GM20000 (cell line): ENCODE measurements at regions not wholly inside any gene's neighbourhood (a gene's known extent, or its start where the extent isn't known, plus 50 kb on each side); places are given as distances from the start of the nearest gene placed in this dataset.

Experiments
- DNase-seq: peaks from one replicate; pipeline ENCODE4 v3.0.0; 2012; ENCODE audit warnings: low spot score
- CTCF ChIP-seq: IDR thresholded peaks from 2 replicates; pipeline ENCODE4 v1.5.1; 2012; ENCODE audit warnings: mild to moderate bottlenecking, control low read depth; ENCODE audit errors: extremely low read depth, missing control alignments

GRCh38 chr13:103730407-103730806 is 664.2 kb upstream of the SLC10A2 start:
- no peak for DNase-seq
- TF ChIP-seq CTCF, result no peak

- DNase-seq, result no peak
- no peak for TF ChIP-seq CTCF
Observed at GRCh38 chr13:103726808-103727207, 660.6 kb upstream of the SLC10A2 start.

GRCh38 chr13:103716718-103717117 is 650.5 kb upstream of the SLC10A2 start:
- DNase-seq, result no peak
- TF ChIP-seq CTCF, result no peak

- DNase-seq, result no peak
- no peak for TF ChIP-seq CTCF
Observed at GRCh38 chr13:103715335-103715734, 649.1 kb upstream of the SLC10A2 start.

GRCh38 chr13:103703246-103703645 is 637.0 kb upstream of the SLC10A2 start:
- DNase-seq, result no peak
- TF ChIP-seq CTCF, result no peak

- DNase-seq, result no peak
- TF ChIP-seq CTCF, result no peak
Observed at GRCh38 chr13:103698000-103698399, 631.8 kb upstream of the SLC10A2 start.

- no peak for TF ChIP-seq CTCF
- DNase-seq, result no peak
Observed at GRCh38 chr13:103695320-103695719, 629.1 kb upstream of the SLC10A2 start.

- TF ChIP-seq CTCF, result no peak
- DNase-seq, result no peak
Observed at GRCh38 chr13:103694471-103694870, 628.3 kb upstream of the SLC10A2 start.
